K562 (cell line): ENCODE measurements at regions not wholly inside any gene's neighbourhood (a gene's known extent, or its start where the extent isn't known, plus 50 kb on each side); places are given as distances from the start of the nearest gene placed in this dataset.

ENCODE experiments used
- CBFA2T2 ChIP-seq: fragments of 450-650 bp; conservative IDR thresholded peaks from 2 replicates; pipeline ENCODE4 v1.6.1; 2017; ENCODE audit warnings: mild to moderate bottlenecking
- FOXA1 ChIP-seq: fragments of 450-650 bp; IDR thresholded peaks from 2 replicates; pipeline ENCODE4 v1.6.1; 2016; ENCODE audit warnings: mild to moderate bottlenecking, borderline replicate concordance
- KDM1A ChIP-seq, 2 experiments: fragments of 450-650 bp; IDR thresholded peaks; 2 replicates each; pipeline ENCODE4 v1.6.1; 2016; ENCODE audit warnings: mild to moderate bottlenecking in 2 of 2
- MAZ ChIP-seq, 2 experiments: fragments of 450-650 bp in 1 of 2; sonication (generic) in 1 of 2; formaldehyde crosslinking; IDR thresholded peaks in 1 of 2; conservative IDR thresholded peaks in 1 of 2; 2 replicates each; pipeline versions ENCODE4 v1.4.0 to v1.5.0; 2020; ENCODE audit warnings: mild to moderate bottlenecking in 1 of 2, missing genetic modification reagents in 1 of 2
- NFYB ChIP-seq: IDR thresholded peaks from 2 replicates; pipeline ENCODE4 v1.6.1; 2011; ENCODE audit warnings: mild to moderate bottlenecking, moderate library complexity; ENCODE audit not compliant: insufficient read length; ENCODE audit errors: extremely low read depth
- SIN3B ChIP-seq: fragments of 450-650 bp; IDR thresholded peaks from 2 replicates; pipeline ENCODE4 v1.6.1; 2017; ENCODE audit warnings: low read depth, mild to moderate bottlenecking, moderate library complexity
- TRIM24 ChIP-seq, 2 experiments: fragments of 450-650 bp; IDR thresholded peaks; 2 replicates each; pipeline ENCODE4 v1.6.1; 2016
- ZBTB8A ChIP-seq: fragments of 450-650 bp; IDR thresholded peaks from 2 replicates; pipeline ENCODE4 v1.6.1; 2018; ENCODE audit warnings: mild to moderate bottlenecking, moderate library complexity; ENCODE audit not compliant: partially characterized antibody
- ZKSCAN1 ChIP-seq: fragments of 150-350 bp; IDR thresholded peaks from 2 replicates; pipeline ENCODE4 v1.6.1; 2016; ENCODE audit warnings: low read depth, low read length
- ZNF274 ChIP-seq: IDR thresholded peaks from 2 replicates; pipeline ENCODE4 v1.6.1; 2011; ENCODE audit warnings: low read depth, mild to moderate bottlenecking, low read length, moderate library complexity, borderline replicate concordance
- ZNF766 ChIP-seq: fragments of 200-800 bp; sonication (Bioruptor generic); conservative IDR thresholded peaks from 2 replicates; pipeline ENCODE4 v1.6.1; 2016; ENCODE audit warnings: missing genetic modification characterization, missing compliant biosample characterization
- TF ChIP-seq, protein P1 (sequence below), 3 experiments: IDR thresholded peaks in 2 of 3; conservative IDR thresholded peaks in 1 of 3; 2 replicates each; pipeline ENCODE4 v1.5.1; 2011 to 2012; ENCODE audit warnings: low read length in 3 of 3, mild to moderate bottlenecking in 3 of 3, control low read depth in 2 of 3, improper control_type of control experiment in 1 of 3, inconsistent platforms in 1 of 3, low read depth in 1 of 3, mixed read lengths in 1 of 3, moderate library complexity in 1 of 3; ENCODE audit not compliant: insufficient read depth in 2 of 3
- TF ChIP-seq, protein P2 (sequence below): sonication (generic); formaldehyde crosslinking; IDR thresholded peaks from 2 replicates; pipeline ENCODE4 v1.8.0; 2022; ENCODE audit warnings: mild to moderate bottlenecking, missing genetic modification reagents, borderline replicate concordance
- TF ChIP-seq, protein P3 (sequence below): sonication (generic); formaldehyde crosslinking; IDR thresholded peaks from 2 replicates; pipeline ENCODE4 v1.8.1; 2022; ENCODE audit warnings: missing genetic modification reagents

GRCh38 chr2:34254272-34254878 lies 655.3 kb upstream of the FAM98A start:
- TF ChIP-seq ZNF274: no peak
- TF ChIP-seq ZNF766 (CRISPR knock-in tag): no peak
- no peak for TF ChIP-seq MAZ (CRISPR knock-in tag; conservative IDR thresholded peaks at IDR 0.05 in 1 of 2, IDR thresholded peaks at IDR 0.05 in 1 of 2)
- no peak for TF ChIP-seq KDM1A (IDR thresholded peaks at IDR 0.05)
- TF ChIP-seq FOXA1: no peak
- TF ChIP-seq, protein P1, sequence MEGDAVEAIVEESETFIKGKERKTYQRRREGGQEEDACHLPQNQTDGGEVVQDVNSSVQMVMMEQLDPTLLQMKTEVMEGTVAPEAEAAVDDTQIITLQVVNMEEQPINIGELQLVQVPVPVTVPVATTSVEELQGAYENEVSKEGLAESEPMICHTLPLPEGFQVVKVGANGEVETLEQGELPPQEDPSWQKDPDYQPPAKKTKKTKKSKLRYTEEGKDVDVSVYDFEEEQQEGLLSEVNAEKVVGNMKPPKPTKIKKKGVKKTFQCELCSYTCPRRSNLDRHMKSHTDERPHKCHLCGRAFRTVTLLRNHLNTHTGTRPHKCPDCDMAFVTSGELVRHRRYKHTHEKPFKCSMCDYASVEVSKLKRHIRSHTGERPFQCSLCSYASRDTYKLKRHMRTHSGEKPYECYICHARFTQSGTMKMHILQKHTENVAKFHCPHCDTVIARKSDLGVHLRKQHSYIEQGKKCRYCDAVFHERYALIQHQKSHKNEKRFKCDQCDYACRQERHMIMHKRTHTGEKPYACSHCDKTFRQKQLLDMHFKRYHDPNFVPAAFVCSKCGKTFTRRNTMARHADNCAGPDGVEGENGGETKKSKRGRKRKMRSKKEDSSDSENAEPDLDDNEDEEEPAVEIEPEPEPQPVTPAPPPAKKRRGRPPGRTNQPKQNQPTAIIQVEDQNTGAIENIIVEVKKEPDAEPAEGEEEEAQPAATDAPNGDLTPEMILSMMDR (IDR thresholded peaks at IDR 0.05 in 2 of 3, conservative IDR thresholded peaks at IDR 0.05 in 1 of 3; ENCODE audit: insufficient read depth in 2 of 3, low read depth in 1 of 3, low read length in 3 of 3): no peak
- no peak for TF ChIP-seq TRIM24 (IDR thresholded peaks at IDR 0.05)
- no peak for TF ChIP-seq ZBTB8A
- no peak for TF ChIP-seq CBFA2T2
- no peak for TF ChIP-seq NFYB
- no peak for TF ChIP-seq SIN3B
- TF ChIP-seq, protein P2, sequence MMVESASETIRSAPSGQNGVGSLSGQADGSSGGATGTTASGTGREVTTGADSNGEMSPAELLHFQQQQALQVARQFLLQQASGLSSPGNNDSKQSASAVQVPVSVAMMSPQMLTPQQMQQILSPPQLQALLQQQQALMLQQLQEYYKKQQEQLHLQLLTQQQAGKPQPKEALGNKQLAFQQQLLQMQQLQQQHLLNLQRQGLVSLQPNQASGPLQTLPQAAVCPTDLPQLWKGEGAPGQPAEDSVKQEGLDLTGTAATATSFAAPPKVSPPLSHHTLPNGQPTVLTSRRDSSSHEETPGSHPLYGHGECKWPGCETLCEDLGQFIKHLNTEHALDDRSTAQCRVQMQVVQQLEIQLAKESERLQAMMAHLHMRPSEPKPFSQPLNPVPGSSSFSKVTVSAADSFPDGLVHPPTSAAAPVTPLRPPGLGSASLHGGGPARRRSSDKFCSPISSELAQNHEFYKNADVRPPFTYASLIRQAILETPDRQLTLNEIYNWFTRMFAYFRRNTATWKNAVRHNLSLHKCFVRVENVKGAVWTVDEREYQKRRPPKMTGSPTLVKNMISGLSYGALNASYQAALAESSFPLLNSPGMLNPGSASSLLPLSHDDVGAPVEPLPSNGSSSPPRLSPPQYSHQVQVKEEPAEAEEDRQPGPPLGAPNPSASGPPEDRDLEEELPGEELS (CRISPR knock-in tag): no peak
- TF ChIP-seq, protein P3, sequence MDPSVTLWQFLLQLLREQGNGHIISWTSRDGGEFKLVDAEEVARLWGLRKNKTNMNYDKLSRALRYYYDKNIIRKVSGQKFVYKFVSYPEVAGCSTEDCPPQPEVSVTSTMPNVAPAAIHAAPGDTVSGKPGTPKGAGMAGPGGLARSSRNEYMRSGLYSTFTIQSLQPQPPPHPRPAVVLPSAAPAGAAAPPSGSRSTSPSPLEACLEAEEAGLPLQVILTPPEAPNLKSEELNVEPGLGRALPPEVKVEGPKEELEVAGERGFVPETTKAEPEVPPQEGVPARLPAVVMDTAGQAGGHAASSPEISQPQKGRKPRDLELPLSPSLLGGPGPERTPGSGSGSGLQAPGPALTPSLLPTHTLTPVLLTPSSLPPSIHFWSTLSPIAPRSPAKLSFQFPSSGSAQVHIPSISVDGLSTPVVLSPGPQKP (CRISPR knock-in tag): no peak
- TF ChIP-seq ZKSCAN1: no peak
